Uterus (tissue), 2 donors: ENCODE measurements at regions not wholly inside any gene's neighbourhood (a gene's known extent, or its start where the extent isn't known, plus 50 kb on each side); places are given as distances from the start of the nearest gene placed in this dataset.

Experiments used
- POLR2A ChIP-seq, 2 donors: fragments of 450-650 bp; IDR thresholded peaks; one replicate each; pipeline ENCODE4 v1.6.1; 2016; ENCODE audit warnings: antibody characterized with exemption in 2 of 2, mild to moderate bottlenecking in 1 of 2, moderate library complexity in 1 of 2
- TF ChIP-seq, protein P1 (sequence below), 4 experiments: fragments of 200-600 bp in 2 of 4; fragments of 450-650 bp in 2 of 4; sonication (generic) in 2 of 4; IDR thresholded peaks; one replicate each; pipeline ENCODE4 v1.5.1; 2016 to 2019; ENCODE audit warnings: antibody characterized with exemption in 4 of 4, mild to moderate bottlenecking in 2 of 4, moderate library complexity in 1 of 4

- TF ChIP-seq, protein P1, sequence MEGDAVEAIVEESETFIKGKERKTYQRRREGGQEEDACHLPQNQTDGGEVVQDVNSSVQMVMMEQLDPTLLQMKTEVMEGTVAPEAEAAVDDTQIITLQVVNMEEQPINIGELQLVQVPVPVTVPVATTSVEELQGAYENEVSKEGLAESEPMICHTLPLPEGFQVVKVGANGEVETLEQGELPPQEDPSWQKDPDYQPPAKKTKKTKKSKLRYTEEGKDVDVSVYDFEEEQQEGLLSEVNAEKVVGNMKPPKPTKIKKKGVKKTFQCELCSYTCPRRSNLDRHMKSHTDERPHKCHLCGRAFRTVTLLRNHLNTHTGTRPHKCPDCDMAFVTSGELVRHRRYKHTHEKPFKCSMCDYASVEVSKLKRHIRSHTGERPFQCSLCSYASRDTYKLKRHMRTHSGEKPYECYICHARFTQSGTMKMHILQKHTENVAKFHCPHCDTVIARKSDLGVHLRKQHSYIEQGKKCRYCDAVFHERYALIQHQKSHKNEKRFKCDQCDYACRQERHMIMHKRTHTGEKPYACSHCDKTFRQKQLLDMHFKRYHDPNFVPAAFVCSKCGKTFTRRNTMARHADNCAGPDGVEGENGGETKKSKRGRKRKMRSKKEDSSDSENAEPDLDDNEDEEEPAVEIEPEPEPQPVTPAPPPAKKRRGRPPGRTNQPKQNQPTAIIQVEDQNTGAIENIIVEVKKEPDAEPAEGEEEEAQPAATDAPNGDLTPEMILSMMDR (IDR thresholded peaks at IDR 0.05), result no peak
- TF ChIP-seq POLR2A (IDR thresholded peaks at IDR 0.05), result no peak
These were observed 600.7 kb upstream of the CDH9 start for GRCh38 chr5:27639005-27639612.
